Colon (tissue), 2 donors: ENCODE measurements at regions not wholly inside any gene's neighbourhood (a gene's known extent, or its start where the extent isn't known, plus 50 kb on each side); places are given as distances from the start of the nearest gene placed in this dataset.
A peak's percentile ranks its signal among the peaks of the same experiment; 100 is the strongest.
"Not testable (repeated sequence)": the region's sequence is repeated elsewhere in the genome, so short reads cannot be mapped to it uniquely, and the experiment has no call there.

Experiments
- FAIRE-seq: peaks from 2 replicates; lab custom pipeline; 2012; peaks lifted over from hg19 to GRCh38; lab: Jason Lieb, UNC
- donor health status: control.
- donor health status: control.

DNA sequence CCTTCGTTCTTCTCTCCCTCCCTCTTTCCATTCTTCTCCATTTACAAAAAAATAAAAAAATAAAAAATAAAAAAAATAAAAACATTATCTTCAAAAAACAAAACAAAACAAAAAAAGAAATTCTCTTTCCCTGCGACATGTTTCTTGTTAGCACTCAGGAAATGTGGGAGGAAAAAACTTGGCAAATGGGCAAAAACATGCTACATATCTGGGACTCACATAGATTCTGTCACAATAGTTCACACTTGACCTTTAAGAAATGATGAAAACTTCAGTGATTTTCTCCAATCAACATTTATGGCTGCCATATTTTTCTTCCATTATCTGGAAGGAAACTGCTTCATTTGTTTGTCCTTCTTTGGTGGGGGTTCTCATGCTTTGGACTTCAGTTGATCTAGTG is 109.3 kb downstream of the PRKAB2 start:
- FAIRE-seq = no peak

DNA sequence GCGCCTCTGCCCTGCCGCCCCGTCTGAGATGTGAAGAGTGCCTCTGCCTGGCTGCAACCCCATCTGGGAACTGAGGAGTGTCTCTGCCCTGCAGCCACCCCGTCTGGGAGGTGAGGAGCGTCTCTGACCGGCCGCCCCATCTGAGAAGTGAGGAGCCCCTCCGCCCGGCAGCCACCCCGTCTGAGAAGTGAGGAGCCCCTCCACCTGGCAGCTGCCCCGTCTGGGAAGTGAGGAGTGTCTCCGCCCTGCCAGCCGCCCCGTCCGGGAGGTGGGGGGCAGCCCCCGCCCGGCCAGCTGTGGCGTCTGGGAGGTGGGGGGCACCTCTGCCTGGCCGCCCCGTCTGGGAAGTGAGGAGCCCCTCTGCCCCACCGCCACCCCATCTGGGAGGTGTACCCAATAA is 110.4 kb downstream of the PRKAB2 start:
- FAIRE-seq = not testable (repeated sequence)

DNA sequence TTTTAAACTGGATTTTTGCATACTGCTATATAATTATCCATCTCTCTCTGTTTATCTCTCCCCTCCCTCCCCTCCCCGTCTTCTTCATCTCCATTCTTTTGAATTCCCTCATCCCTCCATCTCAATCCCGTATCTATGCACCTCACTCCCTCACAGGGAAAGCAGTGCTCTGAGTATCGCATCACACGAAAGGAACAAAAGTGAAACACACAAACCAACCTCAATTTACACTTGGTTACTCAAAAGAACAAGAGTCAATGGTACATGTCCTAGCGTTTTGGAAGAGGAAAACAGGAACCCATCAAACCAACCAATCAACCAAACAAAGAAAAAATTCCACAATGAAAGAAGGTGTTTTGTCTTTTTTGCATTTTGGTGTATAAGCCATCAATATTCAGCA is 115.1 kb downstream of the NBPF12 start:
- FAIRE-seq = no peak

DNA sequence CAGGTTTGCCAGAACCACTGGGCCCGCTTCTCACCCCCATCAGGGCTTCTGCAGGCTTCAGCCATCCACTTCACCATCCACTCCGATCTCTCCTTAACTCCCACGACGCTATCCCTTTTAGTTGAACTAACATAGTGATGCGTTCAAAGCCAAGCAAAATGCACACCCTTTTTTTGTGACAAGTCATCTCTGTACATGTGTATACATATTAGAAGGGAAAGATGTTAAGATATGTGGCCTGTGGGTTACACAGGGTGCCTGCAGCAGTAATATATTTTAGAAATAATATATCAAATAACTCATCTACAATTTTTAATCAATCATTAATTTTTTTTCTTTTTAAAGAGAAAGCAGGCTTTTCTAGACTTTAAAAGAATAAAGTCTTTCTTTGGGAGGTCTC is 114.6 kb downstream of the NBPF12 start:
- FAIRE-seq = no peak

DNA sequence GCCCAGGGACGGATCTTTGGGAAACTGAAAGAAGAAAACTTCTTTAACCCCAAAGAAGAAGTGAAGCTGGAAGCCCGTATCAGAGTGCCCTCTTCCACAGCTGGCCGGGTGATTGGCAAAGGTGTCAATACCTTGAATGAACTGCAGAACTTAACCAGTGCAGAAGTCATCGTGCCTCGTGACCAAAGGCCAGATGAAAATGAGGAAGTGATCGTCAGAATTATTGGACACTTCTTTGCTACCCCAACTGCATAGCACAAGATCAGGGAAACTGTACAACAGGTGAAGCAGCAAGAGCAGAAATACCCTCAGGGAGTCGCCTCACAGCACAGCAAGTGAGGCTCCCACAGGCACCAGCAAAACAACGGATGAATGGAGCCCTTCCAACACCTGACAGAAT is 114.0 kb downstream of the NBPF12 start:
- FAIRE-seq = no peak

DNA sequence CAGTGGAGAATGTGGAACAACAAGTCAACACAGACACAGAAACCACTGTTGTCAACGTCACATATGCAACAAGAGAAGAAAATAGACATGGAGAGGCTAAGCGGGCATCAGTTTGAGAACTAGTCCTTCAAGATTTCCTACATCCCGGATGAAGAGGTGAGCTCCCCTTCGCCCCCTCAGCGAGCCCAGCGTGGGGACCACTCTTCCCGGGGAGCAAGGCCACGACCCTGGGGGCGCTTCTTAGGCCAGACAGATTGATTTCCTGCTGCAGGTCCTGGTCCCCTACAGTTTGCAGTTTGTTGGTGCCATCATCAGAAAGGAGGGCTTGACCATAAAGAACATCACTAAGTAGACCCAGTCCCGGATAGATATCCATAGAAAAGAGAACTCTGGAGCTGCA is 113.0 kb downstream of the NBPF12 start:
- no peak for FAIRE-seq

DNA sequence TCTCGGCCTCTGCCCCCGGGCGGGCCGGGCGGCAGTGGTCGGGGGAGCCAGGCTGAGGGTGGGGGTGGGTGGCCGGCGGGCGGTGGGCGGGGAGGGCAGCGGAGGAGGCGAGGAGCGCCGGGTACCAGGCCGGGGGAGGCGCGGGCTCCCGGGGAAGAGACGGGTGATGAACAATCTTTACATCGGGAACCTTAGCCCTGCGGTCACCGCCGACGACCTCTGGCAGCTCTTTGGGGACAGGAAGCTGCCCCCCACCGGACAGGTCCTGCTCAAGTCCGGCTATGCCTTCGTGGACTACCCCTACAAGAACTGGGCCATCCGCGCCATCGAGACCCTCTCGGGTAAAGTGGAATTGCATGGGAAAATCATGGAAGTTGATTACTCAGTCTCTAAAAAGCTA is 112.5 kb downstream of the NBPF12 start:
- no peak for FAIRE-seq

DNA sequence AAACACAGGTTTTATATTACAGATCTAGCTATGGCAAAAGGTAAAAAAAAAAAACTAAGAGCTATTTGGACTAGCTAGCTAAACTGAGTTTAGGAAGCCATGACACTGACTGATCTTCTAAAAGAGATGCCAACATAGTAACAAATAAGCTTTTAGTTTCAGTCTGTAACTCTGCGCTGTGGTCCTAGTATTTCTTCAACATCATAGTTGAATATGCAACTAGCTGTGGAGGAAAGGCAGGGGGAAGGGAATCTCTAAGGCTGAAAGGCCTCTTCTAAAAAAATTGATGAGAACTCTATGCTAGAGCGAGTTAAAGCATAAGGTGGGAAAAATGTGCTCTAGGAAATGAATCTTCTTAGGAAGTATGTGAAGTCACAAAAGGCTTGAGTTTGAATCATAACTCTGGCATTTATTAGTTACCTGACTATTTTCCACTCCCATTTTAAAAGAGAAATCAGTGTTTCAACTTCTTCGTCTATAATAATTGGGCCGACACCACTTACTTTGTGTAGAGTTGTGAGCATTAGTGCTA is 108.8 kb downstream of the NBPF12 start:
- FAIRE-seq = peak; percentile 47

DNA sequence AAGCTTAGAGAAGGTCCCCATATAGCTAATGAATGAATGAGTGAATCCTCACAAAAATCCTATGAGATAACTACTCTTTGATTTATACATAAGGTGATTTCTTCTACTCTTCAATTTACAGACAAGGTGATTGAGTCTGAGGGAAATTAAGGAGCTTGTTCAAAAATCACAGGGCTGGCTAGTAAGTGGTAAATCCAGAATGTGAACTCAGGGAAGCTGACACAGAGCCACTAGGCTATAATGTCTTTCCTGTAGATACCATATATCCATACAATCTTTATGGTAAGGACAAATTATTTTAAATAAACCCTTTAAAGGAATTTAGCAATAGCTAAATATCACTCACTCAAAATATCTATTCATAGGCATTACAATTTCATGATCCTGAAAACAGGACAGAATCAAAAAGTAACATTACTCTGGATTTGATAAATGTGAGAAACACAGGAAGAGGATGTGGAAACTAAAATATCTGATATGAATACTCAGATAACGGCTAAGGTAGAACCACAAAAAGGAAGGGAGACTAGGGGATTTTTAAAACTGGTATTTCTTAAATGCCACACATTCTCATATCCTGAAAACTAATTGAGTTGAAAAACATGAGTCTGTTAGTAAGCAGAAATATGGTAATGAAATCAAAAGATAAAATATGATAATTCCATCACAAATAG is 108.2 kb downstream of the NBPF12 start:
- FAIRE-seq = peak; percentile 51
